GM19023 (cell line): ENCODE measurements at regions not wholly inside any gene's neighbourhood (a gene's known extent, or its start where the extent isn't known, plus 50 kb on each side); places are given as distances from the start of the nearest gene placed in this dataset.
"Not testable (repeated sequence)": the region's sequence is repeated elsewhere in the genome, so short reads cannot be mapped to it uniquely, and the experiment has no call there.

Experiments used
- ATAC-seq: cut with Tn5 transposase; IDR thresholded peaks from one replicate; pipeline ENCODE4 v1.9.1; 2021; ENCODE audit warnings: mild to moderate bottlenecking, moderate library complexity; ENCODE audit not compliant: unreplicated experiment

- not testable (repeated sequence) for ATAC-seq
Observed at GRCh38 chr2:131668794-131669540, 141.3 kb downstream of the CCDC74A start.

- not testable (repeated sequence) for ATAC-seq
Observed at GRCh38 chr2:131671841-131672470, 144.3 kb downstream of the CCDC74A start.

GRCh38 chr2:131672471-131673399 is 145.0 kb downstream of the CCDC74A start:
- peak; percentile 85 for ATAC-seq

- peak; percentile 95 for ATAC-seq
Observed at GRCh38 chr2:131673400-131674173, 145.9 kb downstream of the CCDC74A start.

- no peak for ATAC-seq
Observed at GRCh38 chr2:131674174-131674507, 146.5 kb downstream of the CCDC74A start.

- peak; percentile 9 for ATAC-seq
Observed at GRCh38 chr2:131681611-131682121, 154.0 kb downstream of the CCDC74A start.

- ATAC-seq, result peak; percentile 99
Observed at GRCh38 chr2:131682122-131682944, 154.6 kb downstream of the CCDC74A start.

GRCh38 chr2:131682945-131683330 is 155.2 kb downstream of the CCDC74A start:
- peak; percentile 39 for ATAC-seq

GRCh38 chr2:131684631-131685316 is 157.1 kb downstream of the CCDC74A start:
- not testable (repeated sequence) for ATAC-seq

GRCh38 chr2:131686164-131686893 is 158.6 kb downstream of the CCDC74A start:
- ATAC-seq, result not testable (repeated sequence)

- not testable (repeated sequence) for ATAC-seq
Observed at GRCh38 chr2:131686894-131687238, 159.2 kb downstream of the CCDC74A start.

GRCh38 chr2:131689066-131689465 is 161.4 kb downstream of the CCDC74A start:
- not testable (repeated sequence) for ATAC-seq

- not testable (repeated sequence) for ATAC-seq
Observed at GRCh38 chr2:131711268-131711667, 183.6 kb downstream of the CCDC74A start.

- ATAC-seq, result not testable (repeated sequence)
Observed at GRCh38 chr2:131717907-131718306, 190.2 kb downstream of the CCDC74A start.

GRCh38 chr2:131721163-131721562 is 193.5 kb downstream of the CCDC74A start:
- not testable (repeated sequence) for ATAC-seq

- ATAC-seq, result not testable (repeated sequence)
Observed at GRCh38 chr2:131722256-131722655, 194.6 kb downstream of the CCDC74A start.

GRCh38 chr2:131724019-131724418 is 196.3 kb downstream of the CCDC74A start:
- ATAC-seq, result no peak

- ATAC-seq, result not testable (repeated sequence)
Observed at GRCh38 chr2:131728451-131728850, 200.8 kb downstream of the CCDC74A start.
